ENCODE measurements at regions not wholly inside any gene's neighbourhood (a gene's known extent, or its start where the extent isn't known, plus 50 kb on each side); places are given as distances from the start of the nearest gene placed in this dataset.

- Histone ChIP-seq H3K36me3 (ENCODE audit: control insufficient read depth in 2 of 2, insufficient read depth in 2 of 2, low read length in 1 of 2) (no peaks in the 10 kb centered on the region), H4K20me1 (ENCODE audit: control insufficient read depth, insufficient read depth) (no peaks in the 10 kb centered on the region), H3K79me2 (ENCODE audit: control insufficient read depth, insufficient read depth, low read length) (no peaks in the 10 kb centered on the region), H3K4me3 (no peak overlapping the region), H3K27me3 (replicated peaks in 1 of 2; ENCODE audit: control insufficient read depth in 2 of 2, insufficient read depth in 2 of 2, low read length in 1 of 2) (no peaks in the 10 kb centered on the region), H3K9ac (ENCODE audit: control insufficient read depth, insufficient read depth, low read length) (no peak overlapping the region), H2AFZ (ENCODE audit: control insufficient read depth, low read depth, low read length) (no peak overlapping the region), H3K9me3 (replicated peaks; ENCODE audit: control insufficient read depth, insufficient read depth, low read length) (no peaks in the 10 kb centered on the region), H3K4me2 (ENCODE audit: control insufficient read depth, insufficient read depth) (no peak overlapping the region), H3K4me1 (ENCODE audit: control insufficient read depth, insufficient read depth, low read length) (no peaks in the 10 kb centered on the region), H3K27ac (ENCODE audit: control insufficient read depth, insufficient read depth) (no peak overlapping the region)
- TF ChIP-seq, protein P1, sequence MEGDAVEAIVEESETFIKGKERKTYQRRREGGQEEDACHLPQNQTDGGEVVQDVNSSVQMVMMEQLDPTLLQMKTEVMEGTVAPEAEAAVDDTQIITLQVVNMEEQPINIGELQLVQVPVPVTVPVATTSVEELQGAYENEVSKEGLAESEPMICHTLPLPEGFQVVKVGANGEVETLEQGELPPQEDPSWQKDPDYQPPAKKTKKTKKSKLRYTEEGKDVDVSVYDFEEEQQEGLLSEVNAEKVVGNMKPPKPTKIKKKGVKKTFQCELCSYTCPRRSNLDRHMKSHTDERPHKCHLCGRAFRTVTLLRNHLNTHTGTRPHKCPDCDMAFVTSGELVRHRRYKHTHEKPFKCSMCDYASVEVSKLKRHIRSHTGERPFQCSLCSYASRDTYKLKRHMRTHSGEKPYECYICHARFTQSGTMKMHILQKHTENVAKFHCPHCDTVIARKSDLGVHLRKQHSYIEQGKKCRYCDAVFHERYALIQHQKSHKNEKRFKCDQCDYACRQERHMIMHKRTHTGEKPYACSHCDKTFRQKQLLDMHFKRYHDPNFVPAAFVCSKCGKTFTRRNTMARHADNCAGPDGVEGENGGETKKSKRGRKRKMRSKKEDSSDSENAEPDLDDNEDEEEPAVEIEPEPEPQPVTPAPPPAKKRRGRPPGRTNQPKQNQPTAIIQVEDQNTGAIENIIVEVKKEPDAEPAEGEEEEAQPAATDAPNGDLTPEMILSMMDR (IDR thresholded peaks at IDR 0.05 in 2 of 3, conservative IDR thresholded peaks at IDR 0.05 in 1 of 3; ENCODE audit: control insufficient read depth in 2 of 3, extremely low read depth in 1 of 3, insufficient read depth in 1 of 3, low read depth in 3 of 3, low read length in 3 of 3) = no peak
- TF ChIP-seq CREB1 (IDR thresholded peaks at IDR 0.05; ENCODE audit: low read depth) (no peak), YY1 (IDR thresholded peaks at IDR 0.05; ENCODE audit: low read depth, low read length) (no peak), YBX1 (IDR thresholded peaks at IDR 0.05) (no peak), GATAD2B (conservative IDR thresholded peaks at IDR 0.05; ENCODE audit: low read depth) (no peak)
- intact Hi-C loops (cut with micrococcal nuclease; ENCODE audit: unreplicated experiment) (no loop called here), in situ Hi-C loops (cut with MboI) (no loop called here)
- WGBS (ENCODE audit: insufficient coverage, insufficient replicate concordance, low lambda C conversion rate, missing lambda C conversion rate) = 17% methylated on average over 1 of the region's 1 CpG
- RAD21 ChIA-PET (ENCODE audit: unreplicated experiment) = no interaction called here
- POLR2A ChIA-PET = no interaction called here
- CTCF ChIA-PET = interaction anchor here (0.6 kb wide), 1 partner anchor 214 kb away, joined by 3 read pairs; no protein-coding TSS in a partner anchor
- no TSS peak for BruUV-seq (replicated peaks)
- SMC1A ChIA-PET (ENCODE audit: uncharacterized antibody, unreplicated experiment) = no interaction called here
- no peak for DNase-seq (ENCODE audit: low read depth, low spot score)
- FAIRE-seq = no peak
- ATAC-seq = no peak
Observed at GRCh38 chr4:158002173-158002572, 170.7 kb downstream of the GASK1B start.

- Histone ChIP-seq H3K27me3 (replicated peaks in 1 of 2; ENCODE audit: control insufficient read depth in 2 of 2, insufficient read depth in 2 of 2, low read length in 1 of 2) (no peaks in the 10 kb centered on the region), H3K9me3 (replicated peaks; ENCODE audit: control insufficient read depth, insufficient read depth, low read length) (no peaks in the 10 kb centered on the region), H4K20me1 (ENCODE audit: control insufficient read depth, insufficient read depth) (no peaks in the 10 kb centered on the region), H2AFZ (ENCODE audit: control insufficient read depth, low read depth, low read length) (no peak overlapping the region), H3K4me1 (ENCODE audit: control insufficient read depth, insufficient read depth, low read length) (no peaks in the 10 kb centered on the region), H3K4me3 (no peak overlapping the region), H3K36me3 (ENCODE audit: control insufficient read depth in 2 of 2, insufficient read depth in 2 of 2, low read length in 1 of 2) (no peaks in the 10 kb centered on the region), H3K79me2 (ENCODE audit: control insufficient read depth, insufficient read depth, low read length) (no peaks in the 10 kb centered on the region), H3K4me2 (ENCODE audit: control insufficient read depth, insufficient read depth) (no peak overlapping the region), H3K9ac (ENCODE audit: control insufficient read depth, insufficient read depth, low read length) (no peak overlapping the region), H3K27ac (ENCODE audit: control insufficient read depth, insufficient read depth) (no peak overlapping the region)
- FAIRE-seq = no peak
- SMC1A ChIA-PET (ENCODE audit: uncharacterized antibody, unreplicated experiment) = no interaction called here
- WGBS (ENCODE audit: insufficient coverage, insufficient replicate concordance, low lambda C conversion rate, missing lambda C conversion rate) = 8% methylated on average over 2 of the region's 2 CpGs
- intact Hi-C loops (cut with micrococcal nuclease; ENCODE audit: unreplicated experiment) (no loop called here), in situ Hi-C loops (cut with MboI) (no loop called here)
- no peak for TF ChIP-seq CBX3 (IDR thresholded peaks at IDR 0.05; ENCODE audit: borderline replicate concordance, low read depth)
- ATAC-seq = no peak
- CTCF ChIA-PET = interaction anchor here (0.6 kb wide), 1 partner anchor 215 kb away, joined by 3 read pairs; no protein-coding TSS in a partner anchor
- DNase-seq (ENCODE audit: low read depth, low spot score) = no peak
- no TSS peak for BruUV-seq (replicated peaks)
- RAD21 ChIA-PET (ENCODE audit: unreplicated experiment) = no interaction called here
- POLR2A ChIA-PET = no interaction called here
Observed at GRCh38 chr4:158001756-158002155, 171.1 kb downstream of the GASK1B start.
